ENCODE measurements at regions not wholly inside any gene's neighbourhood (a gene's known extent, or its start where the extent isn't known, plus 50 kb on each side); places are given as distances from the start of the nearest gene placed in this dataset.

GRCh38 chr15:37483779-37484178 lies 383.4 kb upstream of the MEIS2 start:
- TF ChIP-seq MYC (IDR thresholded peaks at IDR 0.05; ENCODE audit: low read depth, low read length) (no peak), POLR2A (IDR thresholded peaks at IDR 0.05; ENCODE audit: extremely low read depth, insufficient read length) (no peak), MAX (IDR thresholded peaks at IDR 0.05; ENCODE audit: low read depth, low read length) (no peak)
- TF ChIP-seq, protein P1, sequence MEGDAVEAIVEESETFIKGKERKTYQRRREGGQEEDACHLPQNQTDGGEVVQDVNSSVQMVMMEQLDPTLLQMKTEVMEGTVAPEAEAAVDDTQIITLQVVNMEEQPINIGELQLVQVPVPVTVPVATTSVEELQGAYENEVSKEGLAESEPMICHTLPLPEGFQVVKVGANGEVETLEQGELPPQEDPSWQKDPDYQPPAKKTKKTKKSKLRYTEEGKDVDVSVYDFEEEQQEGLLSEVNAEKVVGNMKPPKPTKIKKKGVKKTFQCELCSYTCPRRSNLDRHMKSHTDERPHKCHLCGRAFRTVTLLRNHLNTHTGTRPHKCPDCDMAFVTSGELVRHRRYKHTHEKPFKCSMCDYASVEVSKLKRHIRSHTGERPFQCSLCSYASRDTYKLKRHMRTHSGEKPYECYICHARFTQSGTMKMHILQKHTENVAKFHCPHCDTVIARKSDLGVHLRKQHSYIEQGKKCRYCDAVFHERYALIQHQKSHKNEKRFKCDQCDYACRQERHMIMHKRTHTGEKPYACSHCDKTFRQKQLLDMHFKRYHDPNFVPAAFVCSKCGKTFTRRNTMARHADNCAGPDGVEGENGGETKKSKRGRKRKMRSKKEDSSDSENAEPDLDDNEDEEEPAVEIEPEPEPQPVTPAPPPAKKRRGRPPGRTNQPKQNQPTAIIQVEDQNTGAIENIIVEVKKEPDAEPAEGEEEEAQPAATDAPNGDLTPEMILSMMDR (IDR thresholded peaks at IDR 0.05; ENCODE audit: low read depth, low read length), result no peak
- H3K4me3 ChIP-seq (ENCODE audit: low read depth, low read length), result no peak overlapping the region
- DNase-seq (ENCODE audit: low read depth), result no peak

- DNase-seq (ENCODE audit: low read depth), result no peak
- TF ChIP-seq POLR2A (IDR thresholded peaks at IDR 0.05; ENCODE audit: extremely low read depth, insufficient read length) (no peak), MYC (IDR thresholded peaks at IDR 0.05; ENCODE audit: low read depth, low read length) (no peak), MAX (IDR thresholded peaks at IDR 0.05; ENCODE audit: low read depth, low read length) (no peak)
- TF ChIP-seq, protein P1 (IDR thresholded peaks at IDR 0.05; ENCODE audit: low read depth, low read length), result no peak
- H3K4me3 ChIP-seq (ENCODE audit: low read depth, low read length), result no peak overlapping the region
Measured at GRCh38 chr15:37485056-37485455, 384.7 kb upstream of the MEIS2 start.

DNA sequence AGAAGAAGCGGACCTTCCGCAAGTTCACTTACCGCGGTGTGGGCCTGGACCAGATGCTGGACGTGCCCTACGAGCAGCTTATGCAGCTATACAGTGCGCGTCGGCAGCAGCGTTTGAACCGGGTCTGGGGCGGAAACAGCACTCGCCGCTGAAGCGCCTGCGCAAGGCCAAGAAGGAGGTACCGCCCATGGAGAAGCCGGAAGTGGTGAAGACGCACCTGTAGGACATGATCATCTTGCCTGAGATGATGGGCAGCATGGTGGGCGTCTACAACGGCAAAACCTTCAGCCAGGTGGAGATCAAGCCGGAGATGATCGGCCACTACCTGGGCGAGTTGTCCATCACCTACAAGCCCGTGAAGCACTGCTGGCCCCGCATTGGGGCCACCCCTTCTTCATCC lies 390.4 kb upstream of the MEIS2 start:
- no peak overlapping the region for H3K4me3 ChIP-seq (ENCODE audit: low read depth, low read length)
- no peak for TF ChIP-seq MAX (IDR thresholded peaks at IDR 0.05; ENCODE audit: low read depth, low read length)
- no peak for TF ChIP-seq POLR2A (IDR thresholded peaks at IDR 0.05; ENCODE audit: extremely low read depth, insufficient read length)
- TF ChIP-seq, protein P1 (IDR thresholded peaks at IDR 0.05; ENCODE audit: low read depth, low read length), result no peak
- TF ChIP-seq MYC (IDR thresholded peaks at IDR 0.05; ENCODE audit: low read depth, low read length), result no peak
- no peak for DNase-seq (ENCODE audit: low read depth)

DNA sequence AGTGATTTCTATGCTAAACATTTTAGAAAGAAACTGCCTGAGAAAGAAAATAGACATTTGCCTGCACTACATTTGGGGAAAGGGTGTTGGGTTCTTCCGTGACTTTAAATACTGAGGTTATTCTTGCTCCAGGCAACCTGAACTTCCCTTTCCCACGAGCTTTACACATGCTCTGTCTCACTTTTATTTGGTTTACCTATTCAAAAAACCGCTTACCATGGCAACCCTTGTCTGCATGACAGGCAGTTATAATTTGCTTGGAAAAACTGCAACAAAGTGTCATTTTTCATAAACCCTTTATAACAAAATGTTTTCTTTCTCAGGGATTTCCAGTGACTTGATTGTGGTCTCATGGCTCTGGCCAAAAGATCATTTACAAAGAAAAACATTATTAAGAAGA lies 416.3 kb upstream of the MEIS2 start:
- TF ChIP-seq MAX (IDR thresholded peaks at IDR 0.05; ENCODE audit: low read depth, low read length) (no peak), POLR2A (IDR thresholded peaks at IDR 0.05; ENCODE audit: extremely low read depth, insufficient read length) (no peak), MYC (IDR thresholded peaks at IDR 0.05; ENCODE audit: low read depth, low read length) (no peak)
- TF ChIP-seq, protein P1 (IDR thresholded peaks at IDR 0.05; ENCODE audit: low read depth, low read length), result no peak
- H3K4me3 ChIP-seq (ENCODE audit: low read depth, low read length), result no peak overlapping the region
- no peak for DNase-seq (ENCODE audit: low read depth)

DNA sequence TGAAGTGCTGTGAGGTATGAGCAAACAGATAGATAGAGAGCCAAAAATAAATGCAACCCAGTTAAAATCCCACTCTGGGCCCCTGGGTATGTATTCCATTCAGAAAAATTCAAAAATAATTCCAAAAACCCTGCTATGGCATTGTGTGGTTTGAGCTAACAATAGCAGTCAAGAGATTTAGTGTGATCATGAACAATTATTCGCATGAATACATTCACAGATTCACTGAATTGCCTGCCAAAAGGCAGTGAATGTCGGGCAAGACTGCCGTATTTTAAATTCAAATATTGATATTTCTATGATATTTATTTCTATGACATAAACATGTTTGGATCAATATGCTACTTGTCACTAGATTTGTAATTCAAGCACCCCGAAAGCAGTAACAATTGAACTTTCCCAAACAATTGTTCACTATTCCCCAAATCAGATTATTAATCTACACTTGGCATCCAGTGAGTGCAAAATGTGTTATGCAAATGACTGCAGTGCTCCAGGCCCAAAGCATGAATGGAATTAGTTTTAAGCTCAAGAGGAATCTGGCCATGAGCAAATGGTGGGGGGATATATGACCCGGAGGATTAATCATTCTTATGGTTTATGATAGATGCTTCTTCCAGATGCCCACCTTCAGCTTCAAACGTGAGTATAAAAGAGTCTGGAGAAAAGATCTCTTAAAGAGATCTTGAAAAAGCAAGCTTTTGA lies 417.0 kb upstream of the MEIS2 start:
- H3K4me3 ChIP-seq (ENCODE audit: low read depth, low read length), result no peak overlapping the region
- DNase-seq (ENCODE audit: low read depth), result no peak
- TF ChIP-seq, protein P1 (IDR thresholded peaks at IDR 0.05; ENCODE audit: low read depth, low read length), result no peak
- TF ChIP-seq MAX (IDR thresholded peaks at IDR 0.05; ENCODE audit: low read depth, low read length) (no peak), POLR2A (IDR thresholded peaks at IDR 0.05; ENCODE audit: extremely low read depth, insufficient read length) (no peak), MYC (IDR thresholded peaks at IDR 0.05; ENCODE audit: low read depth, low read length) (no peak)

All from NB4 (cell line).